Activated CD8-positive, alpha-beta T cell treated with anti-CD3 and anti-CD28 coated beads for 36 hours (primary cell): ENCODE measurements at regions not wholly inside any gene's neighbourhood (a gene's known extent, or its start where the extent isn't known, plus 50 kb on each side); places are given as distances from the start of the nearest gene placed in this dataset.

Experiments used
- ATAC-seq: fragments of 200-7000 bp; cut with Tn5 transposase; one replicate; pipeline ENCODE4 v1.10.0; 2021; ENCODE audit warnings: mild to moderate bottlenecking, moderate library complexity
- CTCF ChIA-PET: fragments of 350-600 bp; sonication (Branson Sonifier 250); formaldehyde crosslinking; loops from one replicate; lab custom pipeline; 2021; ENCODE audit warnings: antibody characterized with exemption; lab: Charles Lee
- POLR2A ChIA-PET: fragments of 350-600 bp; sonication (Branson Sonifier 250); formaldehyde crosslinking; loops from one replicate; lab custom pipeline; 2021; ENCODE audit warnings: antibody characterized with exemption; lab: Charles Lee
- DNase-seq: peaks from one replicate; pipeline ENCODE4 v3.0.0-alpha.2; 2020
- H3K27ac Mint-ChIP-seq: one replicate; pipeline ENCODE4 v1.8.0; 2021; ENCODE audit warnings: mild to moderate bottlenecking, mixed read lengths
- H3K27me3 Mint-ChIP-seq: one replicate; pipeline ENCODE4 v1.8.0; 2021; ENCODE audit warnings: mixed read lengths
- H3K36me3 Mint-ChIP-seq: one replicate; pipeline ENCODE4 v1.8.0; 2021; ENCODE audit warnings: low read depth, mixed read lengths
- H3K4me1 Mint-ChIP-seq: one replicate; pipeline ENCODE4 v1.8.0; 2021; ENCODE audit warnings: low read depth, mixed read lengths
- H3K4me3 Mint-ChIP-seq: one replicate; pipeline ENCODE4 v1.8.0; 2021; ENCODE audit warnings: mild to moderate bottlenecking, moderate library complexity, mixed read lengths
- H3K9me3 Mint-ChIP-seq: one replicate; pipeline ENCODE4 v1.8.0; 2021; ENCODE audit warnings: mixed read lengths
- intact Hi-C: fragments of 100-400 bp; cut with micrococcal nuclease; formaldehyde crosslinking; loops from one replicate; pipeline ENCODE4 v1.10.0; 2022
- TF ChIP-seq, protein P1 (sequence below): fragments of 200-600 bp; IDR thresholded peaks from one replicate; pipeline ENCODE4 v1.8.0; 2022; ENCODE audit warnings: antibody characterized with exemption, mild to moderate bottlenecking

DNA sequence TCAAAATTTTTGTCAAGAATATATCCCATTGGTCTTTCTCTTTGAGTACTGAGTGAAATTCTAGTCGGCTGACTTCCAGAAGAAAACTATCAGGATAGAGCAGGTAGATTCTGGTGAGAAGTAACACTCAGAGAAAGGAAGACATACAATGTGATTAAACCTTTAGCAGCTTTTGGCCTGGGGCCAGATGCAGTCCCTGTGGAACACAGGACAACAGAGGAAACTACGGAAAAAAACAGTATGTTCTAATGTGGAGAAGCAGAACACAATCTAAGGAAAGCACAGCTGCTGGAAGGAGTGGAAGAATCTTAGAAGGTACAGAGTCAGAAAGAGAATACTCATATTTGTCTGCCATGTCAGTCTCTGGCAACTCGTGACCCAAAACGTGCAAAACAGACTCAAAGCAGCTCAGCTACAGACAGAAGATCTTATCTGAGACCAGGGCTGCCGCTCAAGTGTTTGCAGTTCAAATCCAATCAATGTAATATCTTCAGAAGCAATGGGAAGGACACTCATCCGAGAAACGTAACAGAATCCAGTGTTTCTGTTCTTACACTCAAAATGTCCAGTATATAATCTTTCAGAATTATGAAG, 283.8 kb downstream of the MRPL39 start:
- Mint-ChIP-seq H3K9me3 (no peaks in the 10 kb centered on the region), H3K27ac (no peak overlapping the region), H3K27me3 (peaks cover 5% of the 10 kb centered on the region), H3K4me1 (no peaks in the 10 kb centered on the region), H3K36me3 (no peaks in the 10 kb centered on the region), H3K4me3 (no peak overlapping the region)
- DNase-seq = no peak
- TF ChIP-seq, protein P1, sequence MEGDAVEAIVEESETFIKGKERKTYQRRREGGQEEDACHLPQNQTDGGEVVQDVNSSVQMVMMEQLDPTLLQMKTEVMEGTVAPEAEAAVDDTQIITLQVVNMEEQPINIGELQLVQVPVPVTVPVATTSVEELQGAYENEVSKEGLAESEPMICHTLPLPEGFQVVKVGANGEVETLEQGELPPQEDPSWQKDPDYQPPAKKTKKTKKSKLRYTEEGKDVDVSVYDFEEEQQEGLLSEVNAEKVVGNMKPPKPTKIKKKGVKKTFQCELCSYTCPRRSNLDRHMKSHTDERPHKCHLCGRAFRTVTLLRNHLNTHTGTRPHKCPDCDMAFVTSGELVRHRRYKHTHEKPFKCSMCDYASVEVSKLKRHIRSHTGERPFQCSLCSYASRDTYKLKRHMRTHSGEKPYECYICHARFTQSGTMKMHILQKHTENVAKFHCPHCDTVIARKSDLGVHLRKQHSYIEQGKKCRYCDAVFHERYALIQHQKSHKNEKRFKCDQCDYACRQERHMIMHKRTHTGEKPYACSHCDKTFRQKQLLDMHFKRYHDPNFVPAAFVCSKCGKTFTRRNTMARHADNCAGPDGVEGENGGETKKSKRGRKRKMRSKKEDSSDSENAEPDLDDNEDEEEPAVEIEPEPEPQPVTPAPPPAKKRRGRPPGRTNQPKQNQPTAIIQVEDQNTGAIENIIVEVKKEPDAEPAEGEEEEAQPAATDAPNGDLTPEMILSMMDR = no peak
- no peak for ATAC-seq
- intact Hi-C loops = no loop called here
- ChIA-PET POLR2A (no interaction called here), CTCF (no interaction called here)

DNA sequence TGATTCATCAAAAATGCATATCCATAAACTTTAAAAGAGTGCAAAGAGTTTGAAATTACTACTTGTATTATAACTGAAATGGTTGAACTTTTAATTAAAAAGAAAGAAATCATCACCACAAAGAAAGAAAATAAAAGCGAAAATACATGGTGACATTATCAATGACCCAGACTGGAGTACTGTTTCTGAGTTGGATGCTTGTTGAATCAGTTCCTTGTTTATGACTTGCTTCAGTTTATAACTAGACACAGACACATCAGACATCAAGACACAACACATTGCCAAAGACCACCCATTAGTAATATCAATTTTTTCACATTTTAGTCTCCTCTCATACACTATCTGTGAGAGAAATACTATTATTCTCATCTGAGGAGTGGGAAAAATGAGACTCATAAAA, 293.0 kb downstream of the MRPL39 start:
- Mint-ChIP-seq H3K27me3 (peaks cover 3% of the 10 kb centered on the region), H3K27ac (no peak overlapping the region), H3K9me3 (peaks cover under 1% of the 10 kb centered on the region), H3K4me1 (no peaks in the 10 kb centered on the region), H3K4me3 (no peak overlapping the region), H3K36me3 (no peaks in the 10 kb centered on the region)
- CTCF ChIA-PET = interaction anchor here (1.0 kb wide), 1 partner anchor 36 kb away, joined by 3 read pairs; no protein-coding TSS in a partner anchor
- ATAC-seq (no peak), DNase-seq (no peak)
- intact Hi-C loops = no loop called here
- POLR2A ChIA-PET = no interaction called here
- TF ChIP-seq, protein P1 = no peak

GRCh38 chr21:25313829-25314228, 293.5 kb downstream of the MRPL39 start:
- no peaks in the 10 kb centered on the region for H3K4me1 Mint-ChIP-seq
- no peak for DNase-seq
- TF ChIP-seq, protein P1 = no peak
- CTCF ChIA-PET = interaction anchor here (0.7 to 1.6 kb wide), 4 partner anchors 15 to 1165 kb away, joined by 3 to 7 read pairs (median 3); no protein-coding TSS in a partner anchor
- no peak overlapping the region for H3K27ac Mint-ChIP-seq
- no peak overlapping the region for H3K4me3 Mint-ChIP-seq
- peaks cover 3% of the 10 kb centered on the region for H3K9me3 Mint-ChIP-seq
- H3K27me3 Mint-ChIP-seq = peaks cover 3% of the 10 kb centered on the region
- no peaks in the 10 kb centered on the region for H3K36me3 Mint-ChIP-seq
- POLR2A ChIA-PET = no interaction called here
- ATAC-seq = no peak
- intact Hi-C loops = no loop called here

- peaks cover 2% of the 10 kb centered on the region for H3K4me1 Mint-ChIP-seq
- intact Hi-C loops = no loop called here
These were observed 299.8 kb downstream of the MRPL39 start for GRCh38 chr21:25307489-25307888.

GRCh38 chr21:25304611-25305010, 302.7 kb downstream of the MRPL39 start:
- Mint-ChIP-seq H3K27ac (no peak overlapping the region), H3K9me3 (peaks cover 3% of the 10 kb centered on the region), H3K4me1 (peaks cover 2% of the 10 kb centered on the region), H3K27me3 (peaks cover 2% of the 10 kb centered on the region), H3K36me3 (no peaks in the 10 kb centered on the region), H3K4me3 (no peak overlapping the region)
- TF ChIP-seq, protein P1 = no peak
- CTCF ChIA-PET = interaction anchor here (0.6 to 1.8 kb wide), 2 partner anchors 13 to 397 kb away, joined by 4 read pairs; no protein-coding TSS in a partner anchor
- no peak for DNase-seq
- POLR2A ChIA-PET = no interaction called here
- intact Hi-C loops = no loop called here
- ATAC-seq = no peak

More at GRCh38 chr21:25307489-25307888, 299.8 kb downstream of the MRPL39 start:
- CTCF ChIA-PET = no interaction called here
- TF ChIP-seq, protein P1 = no peak
- no peak for ATAC-seq
- peaks cover 3% of the 10 kb centered on the region for H3K9me3 Mint-ChIP-seq
- H3K4me3 Mint-ChIP-seq = no peak overlapping the region
- peaks cover 2% of the 10 kb centered on the region for H3K27me3 Mint-ChIP-seq
- POLR2A ChIA-PET = no interaction called here
- H3K27ac Mint-ChIP-seq = no peak overlapping the region
- DNase-seq = no peak
- H3K36me3 Mint-ChIP-seq = no peaks in the 10 kb centered on the region
